Spleen (tissue), 11 donors: ENCODE measurements at regions not wholly inside any gene's neighbourhood (a gene's known extent, or its start where the extent isn't known, plus 50 kb on each side); places are given as distances from the start of the nearest gene placed in this dataset.

Experiments used
- DNase-seq: peaks from one replicate; pipeline ENCODE4 v3.0.0-alpha.2; 2020
- H3K27ac ChIP-seq, 8 donors: fragments of 200-600 bp; sonication (generic) in 7 of 8; 1 replicate in 4 of 8; 2 replicates in 4 of 8; pipeline versions ENCODE4 v1.5.0 to v1.8.0; 2016 to 2021; ENCODE audit warnings: inconsistent platforms in 4 of 8, mild to moderate bottlenecking in 4 of 8, moderate library complexity in 1 of 8
- H3K27me3 ChIP-seq, 7 donors: fragments of 200-600 bp; sonication (generic) in 6 of 7; replicated peaks in 1 of 7; 1 replicate in 4 of 7; 2 replicates in 3 of 7; pipeline versions ENCODE4 v1.5.0 to v1.8.0; 2016 to 2021; ENCODE audit warnings: inconsistent platforms in 3 of 7, mild to moderate bottlenecking in 1 of 7
- H3K36me3 ChIP-seq, 6 donors: fragments of 200-600 bp; sonication (generic) in 5 of 6; 1 replicate in 4 of 6; 2 replicates in 2 of 6; pipeline versions ENCODE4 v1.5.0 to v1.8.0; 2016 to 2021; ENCODE audit warnings: inconsistent platforms in 2 of 6
- H3K4me1 ChIP-seq, 6 donors: fragments of 200-600 bp; sonication (generic) in 5 of 6; 1 replicate in 3 of 6; 2 replicates in 3 of 6; pipeline versions ENCODE4 v1.5.0 to v1.8.0; 2016 to 2021; ENCODE audit warnings: inconsistent platforms in 3 of 6
- H3K4me3 ChIP-seq, 8 donors: fragments of 200-600 bp; sonication (generic) in 7 of 8; 1 replicate in 4 of 8; 2 replicates in 4 of 8; pipeline versions ENCODE4 v1.5.0 to v1.8.0; 2016 to 2021; ENCODE audit warnings: inconsistent platforms in 4 of 8, mild to moderate bottlenecking in 4 of 8, moderate library complexity in 2 of 8
- H3K9me3 ChIP-seq, 8 donors: fragments of 200-600 bp; sonication (generic) in 7 of 8; 1 replicate in 4 of 8; 2 replicates in 4 of 8; pipeline versions ENCODE4 v1.5.0 to v1.8.0; 2016 to 2021; ENCODE audit warnings: inconsistent platforms in 4 of 8
- CTCF ChIP-seq, 11 experiments: fragments of 200-600 bp in 7 of 11; fragments of 450-650 bp in 4 of 11; sonication (generic) in 4 of 11; IDR thresholded peaks in 8 of 11; conservative IDR thresholded peaks in 3 of 11; 1 replicate in 7 of 11; 2 replicates in 4 of 11; pipeline versions ENCODE4 v1.4.0 to v1.8.0; 2016 to 2021; ENCODE audit warnings: antibody characterized with exemption in 11 of 11, inconsistent platforms in 4 of 11, mild to moderate bottlenecking in 1 of 11
- POLR2A ChIP-seq, 3 donors: fragments of 450-650 bp; IDR thresholded peaks; one replicate each; pipeline ENCODE4 v1.5.1; 2017; ENCODE audit warnings: antibody characterized with exemption in 3 of 3, mild to moderate bottlenecking in 1 of 3
- POLR2AphosphoS5 ChIP-seq, 3 donors: sonication (generic); formaldehyde crosslinking; IDR thresholded peaks; one replicate each; pipeline ENCODE4 v1.5.1; 2017; ENCODE audit warnings: antibody characterized with exemption in 3 of 3
- WGBS, 5 donors: extraction: QIAGEN DNeasy Blood & Tissue Kit in 3 of 5; methylation state at CpG; one replicate each; pipeline versions ENCODE4 v1.1.5 to v1.1.7; 2013 to 2018; 5-methylcytosine and 5-hydroxymethylcytosine counted together
- intact Hi-C: fragments of 100-400 bp; cut with DNase I; formaldehyde crosslinking; loops from one replicate; pipeline ENCODE4 v1.15.0; 2023; ENCODE audit warnings: low total_unique reads
- donor health status: healthy with polysubstance abuse.
- donor health status: DM: no; HTN: no; CAD: no; lungs with moderate emphysema.
- donor health status: DM: no; HTN: no; CAD: no.
- donor health status: Bipolar disorder and iron deficiency.
- donor health status: healthy.
- donor health status: DM: no; HTN: no; CAD: no.
- donor health status: DM: yes; HTN: yes; CAD: no.

GRCh38 chr10:3659203-3659917, 125.6 kb downstream of the KLF6 start:
- DNase-seq: no peak
- H3K4me3 ChIP-seq: no peak overlapping the region
- WGBS, 5 donors: 86 to 94% (median 91%) methylated on average over 13 of the region's 13 CpGs
- no peak overlapping the region for H3K27ac ChIP-seq
- no peaks in the 10 kb centered on the region for H3K36me3 ChIP-seq
- peaks cover 0 to 5% (median 0%) of the 10 kb centered on the region in 8 donors for H3K9me3 ChIP-seq
- H3K4me1 ChIP-seq: peaks cover 0 to 14% (median 5%) of the 10 kb centered on the region in 6 donors
- H3K27me3 ChIP-seq: no peaks in the 10 kb centered on the region
- intact Hi-C loops: no loop called here
- TF ChIP-seq POLR2A (IDR thresholded peaks at IDR 0.05) (no peak), POLR2AphosphoS5 (IDR thresholded peaks at IDR 0.05) (no peak), CTCF (IDR thresholded peaks at IDR 0.05 in 8 of 11, conservative IDR thresholded peaks at IDR 0.05 in 3 of 11) (no peak)

GRCh38 chr10:3658766-3659165, 126.2 kb downstream of the KLF6 start:
- 50 to 70% (median 62%) methylated on average over 4 of the region's 4 CpGs for WGBS, 5 donors
- no peak for TF ChIP-seq POLR2AphosphoS5 (IDR thresholded peaks at IDR 0.05)
- no peak for TF ChIP-seq POLR2A (IDR thresholded peaks at IDR 0.05)
- TF ChIP-seq CTCF (IDR thresholded peaks at IDR 0.05 in 8 of 11, conservative IDR thresholded peaks at IDR 0.05 in 3 of 11): no peak

GRCh38 chr10:3656214-3656613, 128.8 kb downstream of the KLF6 start:
- intact Hi-C loops: no loop called here
- Histone ChIP-seq H3K27me3 (peaks cover 0 to 7% (median 0%) of the 10 kb centered on the region in 7 donors), H3K4me3 (peak overlapping the region in 1 of 8 donors; percentile 37), H3K36me3 (no peaks in the 10 kb centered on the region), H3K27ac (peak overlapping the region in 4 of 8 donors; percentile 62 to 84 (median 73)), H3K4me1 (peaks cover 0 to 20% (median 8%) of the 10 kb centered on the region in 6 donors), H3K9me3 (peaks cover 0 to 3% (median 0%) of the 10 kb centered on the region in 8 donors)
- no peak for TF ChIP-seq CTCF (IDR thresholded peaks at IDR 0.05 in 8 of 11, conservative IDR thresholded peaks at IDR 0.05 in 3 of 11)
- WGBS, 5 donors: 90 to 96% (median 93%) methylated on average over 3 of the region's 3 CpGs
- DNase-seq: no peak

More at GRCh38 chr10:3658766-3659165, 126.2 kb downstream of the KLF6 start:
- peaks cover 0 to 5% (median 0%) of the 10 kb centered on the region in 8 donors for H3K9me3 ChIP-seq
- no peaks in the 10 kb centered on the region for H3K36me3 ChIP-seq
- H3K4me3 ChIP-seq: no peak overlapping the region
- DNase-seq: no peak
- H3K27me3 ChIP-seq: peaks cover 0 to 4% (median 0%) of the 10 kb centered on the region in 7 donors
- H3K4me1 ChIP-seq: peaks cover 0 to 14% (median 5%) of the 10 kb centered on the region in 6 donors
- no peak overlapping the region for H3K27ac ChIP-seq
- intact Hi-C loops: no loop called here

GRCh38 chr10:3655528-3655927, 129.5 kb downstream of the KLF6 start:
- Histone ChIP-seq H3K9me3 (no peaks in the 10 kb centered on the region), H3K27me3 (peaks cover 0 to 7% (median 0%) of the 10 kb centered on the region in 7 donors), H3K4me3 (peak overlapping the region in 1 of 8 donors; percentile 37), H3K36me3 (no peaks in the 10 kb centered on the region), H3K27ac (peak overlapping the region in 7 of 8 donors; percentile 27 to 84 (median 65)), H3K4me1 (peaks cover 0 to 20% (median 8%) of the 10 kb centered on the region in 6 donors)
- no peak for DNase-seq
- intact Hi-C loops: no loop called here
- TF ChIP-seq POLR2AphosphoS5 (IDR thresholded peaks at IDR 0.05): peak in 1 of 3 donors; percentile 40
- no peak for TF ChIP-seq CTCF (IDR thresholded peaks at IDR 0.05 in 8 of 11, conservative IDR thresholded peaks at IDR 0.05 in 3 of 11)
- WGBS, 5 donors: 20 to 37% (median 22%) methylated on average over 7 of the region's 7 CpGs
